ENCODE measurements at regions not wholly inside any gene's neighbourhood (a gene's known extent, or its start where the extent isn't known, plus 50 kb on each side); places are given as distances from the start of the nearest gene placed in this dataset.
"Not testable (repeated sequence)": the region's sequence is repeated elsewhere in the genome, so short reads cannot be mapped to it uniquely, and the experiment has no call there.

DNA sequence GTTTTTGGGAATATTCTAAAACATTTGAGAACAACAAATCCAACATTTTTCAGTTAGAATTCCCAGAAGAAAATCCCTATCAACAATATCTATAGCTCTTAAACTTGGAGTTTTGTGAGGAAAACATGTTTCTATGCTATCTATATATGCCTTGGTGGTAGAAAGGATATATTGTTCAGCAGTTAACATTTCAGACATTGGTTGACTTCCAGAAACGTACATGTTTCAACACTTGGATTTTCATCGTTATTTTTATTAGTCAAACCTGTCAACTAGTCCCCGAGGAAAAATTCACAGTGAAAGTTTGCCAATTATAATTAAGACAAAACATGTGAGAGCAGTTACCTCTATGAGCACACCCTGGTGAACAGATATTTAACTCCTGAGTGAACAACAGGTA lies 541.8 kb upstream of the CHD1 start:
- not testable (repeated sequence) for H3K27ac Mint-ChIP-seq; H3K4me3 Mint-ChIP-seq; H3K4me1 Mint-ChIP-seq (ENCODE audit: unreplicated experiment); H3K9me3 Mint-ChIP-seq; DNase-seq (ENCODE audit: extremely low spot score, unreplicated experiment); H3K36me3 Mint-ChIP-seq; H3K27me3 Mint-ChIP-seq

DNA sequence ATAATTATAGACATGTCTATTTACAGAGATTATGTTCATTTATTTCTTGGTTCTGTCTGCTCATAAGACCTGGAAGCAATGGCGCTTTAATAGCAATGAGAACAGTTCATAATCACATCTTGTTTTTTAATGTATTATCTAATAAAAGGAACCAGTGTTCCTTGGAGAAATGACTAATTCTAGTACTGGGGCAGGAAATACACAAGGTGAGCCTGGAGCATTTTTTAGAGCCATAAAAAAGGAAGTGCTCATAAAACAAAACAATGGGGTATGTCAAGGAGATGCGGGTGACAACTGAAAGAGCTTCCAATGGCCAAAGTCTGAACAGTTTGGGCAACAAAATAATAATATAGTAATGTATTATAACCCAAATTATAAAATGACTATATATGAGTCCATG lies 531.9 kb upstream of the CHD1 start:
- Mint-ChIP-seq H3K36me3 (no peaks in the 10 kb centered on the region), H3K4me1 (ENCODE audit: unreplicated experiment) (no peaks in the 10 kb centered on the region), H3K27ac (no peak overlapping the region), H3K9me3 (no peaks in the 10 kb centered on the region), H3K4me3 (no peak overlapping the region), H3K27me3 (no peaks in the 10 kb centered on the region)
- DNase-seq (ENCODE audit: extremely low spot score, unreplicated experiment) = no peak
- TF ChIP-seq, protein P1, sequence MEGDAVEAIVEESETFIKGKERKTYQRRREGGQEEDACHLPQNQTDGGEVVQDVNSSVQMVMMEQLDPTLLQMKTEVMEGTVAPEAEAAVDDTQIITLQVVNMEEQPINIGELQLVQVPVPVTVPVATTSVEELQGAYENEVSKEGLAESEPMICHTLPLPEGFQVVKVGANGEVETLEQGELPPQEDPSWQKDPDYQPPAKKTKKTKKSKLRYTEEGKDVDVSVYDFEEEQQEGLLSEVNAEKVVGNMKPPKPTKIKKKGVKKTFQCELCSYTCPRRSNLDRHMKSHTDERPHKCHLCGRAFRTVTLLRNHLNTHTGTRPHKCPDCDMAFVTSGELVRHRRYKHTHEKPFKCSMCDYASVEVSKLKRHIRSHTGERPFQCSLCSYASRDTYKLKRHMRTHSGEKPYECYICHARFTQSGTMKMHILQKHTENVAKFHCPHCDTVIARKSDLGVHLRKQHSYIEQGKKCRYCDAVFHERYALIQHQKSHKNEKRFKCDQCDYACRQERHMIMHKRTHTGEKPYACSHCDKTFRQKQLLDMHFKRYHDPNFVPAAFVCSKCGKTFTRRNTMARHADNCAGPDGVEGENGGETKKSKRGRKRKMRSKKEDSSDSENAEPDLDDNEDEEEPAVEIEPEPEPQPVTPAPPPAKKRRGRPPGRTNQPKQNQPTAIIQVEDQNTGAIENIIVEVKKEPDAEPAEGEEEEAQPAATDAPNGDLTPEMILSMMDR (conservative IDR thresholded peaks at IDR 0.05) = no peak

DNA sequence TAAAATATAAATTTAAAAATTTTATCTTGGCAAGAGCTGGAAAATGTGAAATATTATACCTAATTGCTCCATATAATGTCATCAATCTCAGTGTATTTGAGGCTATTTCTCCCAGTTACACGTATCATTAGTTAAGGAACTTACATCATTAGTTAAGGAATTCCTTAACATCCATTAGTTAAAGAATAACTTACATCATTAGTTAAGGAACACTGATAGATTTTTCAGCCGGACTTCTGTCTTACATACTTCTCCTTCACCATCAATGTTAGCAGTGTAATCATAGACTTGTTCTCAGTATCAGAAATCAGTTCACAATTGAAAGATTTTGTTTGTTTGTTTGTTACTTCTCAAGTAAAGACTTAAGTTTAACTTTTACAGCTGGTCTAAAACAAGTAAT lies 524.4 kb upstream of the CHD1 start:
- H3K27me3 Mint-ChIP-seq = no peaks in the 10 kb centered on the region
- no peaks in the 10 kb centered on the region for H3K4me1 Mint-ChIP-seq (ENCODE audit: unreplicated experiment)
- no peaks in the 10 kb centered on the region for H3K36me3 Mint-ChIP-seq
- no peaks in the 10 kb centered on the region for H3K9me3 Mint-ChIP-seq
- TF ChIP-seq, protein P1 (conservative IDR thresholded peaks at IDR 0.05) = no peak
- no peak overlapping the region for H3K27ac Mint-ChIP-seq
- no peak overlapping the region for H3K4me3 Mint-ChIP-seq
- no peak for DNase-seq (ENCODE audit: extremely low spot score, unreplicated experiment)

DNA sequence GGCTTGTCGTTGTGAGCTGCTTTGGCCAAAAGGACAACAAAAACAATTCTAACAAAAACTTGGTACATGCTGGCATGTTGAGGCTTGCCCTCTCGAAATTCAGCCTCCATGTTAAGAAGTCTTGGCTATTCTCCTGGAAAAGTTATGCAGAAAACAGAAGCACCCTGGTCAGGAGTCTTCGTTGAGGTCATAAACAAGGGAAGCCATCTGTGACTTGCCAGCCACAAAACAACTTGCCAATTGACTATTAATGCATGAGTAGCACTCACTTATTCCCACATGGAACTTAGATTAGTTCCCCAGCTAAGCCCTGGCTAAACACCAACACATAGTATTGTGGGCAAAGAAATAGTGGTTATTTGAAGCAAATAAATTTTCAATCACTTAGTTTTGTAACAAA lies 521.0 kb upstream of the CHD1 start:
- TF ChIP-seq, protein P1 (conservative IDR thresholded peaks at IDR 0.05) = no peak
- H3K4me1 Mint-ChIP-seq (ENCODE audit: unreplicated experiment) = no peaks in the 10 kb centered on the region
- H3K27ac Mint-ChIP-seq = no peak overlapping the region
- DNase-seq (ENCODE audit: extremely low spot score, unreplicated experiment) = no peak
- no peaks in the 10 kb centered on the region for H3K36me3 Mint-ChIP-seq
- H3K27me3 Mint-ChIP-seq = no peaks in the 10 kb centered on the region
- no peak overlapping the region for H3K4me3 Mint-ChIP-seq
- no peaks in the 10 kb centered on the region for H3K9me3 Mint-ChIP-seq

DNA sequence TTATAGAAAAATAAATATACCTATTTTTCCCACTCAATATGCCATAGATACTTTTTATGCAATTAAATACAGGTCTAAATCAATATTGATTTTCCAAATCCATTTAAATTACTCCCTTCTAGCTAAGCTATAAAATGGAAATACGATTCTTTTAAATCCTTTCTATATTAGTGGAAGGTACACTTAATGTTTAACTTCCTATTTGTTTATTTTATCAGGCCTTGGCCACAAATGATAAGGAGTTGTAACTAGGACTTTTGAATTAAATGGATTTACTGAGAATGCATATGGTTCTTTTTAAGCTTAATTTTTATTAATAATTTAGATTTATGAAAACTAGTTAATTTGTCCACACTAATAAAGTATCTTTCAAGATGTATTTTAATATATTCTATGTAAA lies 517.0 kb upstream of the CHD1 start:
- H3K27me3 Mint-ChIP-seq = peaks cover 3% of the 10 kb centered on the region
- no peaks in the 10 kb centered on the region for H3K9me3 Mint-ChIP-seq
- H3K27ac Mint-ChIP-seq = no peak overlapping the region
- H3K36me3 Mint-ChIP-seq = no peaks in the 10 kb centered on the region
- H3K4me1 Mint-ChIP-seq (ENCODE audit: unreplicated experiment) = no peaks in the 10 kb centered on the region
- TF ChIP-seq, protein P1 (conservative IDR thresholded peaks at IDR 0.05) = no peak
- no peak overlapping the region for H3K4me3 Mint-ChIP-seq
- DNase-seq (ENCODE audit: extremely low spot score, unreplicated experiment) = no peak

DNA sequence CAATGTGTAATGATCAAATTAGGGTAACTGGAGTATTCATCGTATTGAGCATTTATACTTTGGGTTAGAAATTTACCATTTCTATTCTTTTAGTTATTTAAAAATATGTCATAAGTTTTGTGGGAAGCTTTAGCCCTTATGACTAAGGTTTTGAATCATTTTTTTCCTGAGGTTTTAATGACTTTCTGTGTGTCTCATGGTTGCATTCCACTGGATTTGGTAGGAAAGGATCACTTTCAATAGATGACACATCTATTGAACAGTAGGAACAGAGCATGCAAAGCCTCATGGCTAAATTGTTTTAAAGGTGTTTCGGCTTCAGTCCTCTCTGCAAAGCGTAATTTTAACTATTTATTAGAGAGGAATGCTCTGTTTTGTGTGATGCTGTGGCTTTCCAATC lies 512.4 kb upstream of the CHD1 start:
- no peak overlapping the region for H3K27ac Mint-ChIP-seq
- H3K4me3 Mint-ChIP-seq = no peak overlapping the region

More for the DNA sequence above, 512.4 kb upstream of the CHD1 start:
- Mint-ChIP-seq H3K9me3 (no peaks in the 10 kb centered on the region), H3K27me3 (peaks cover 3% of the 10 kb centered on the region), H3K4me1 (ENCODE audit: unreplicated experiment) (peaks cover 5% of the 10 kb centered on the region), H3K36me3 (no peaks in the 10 kb centered on the region)
- no peak for DNase-seq (ENCODE audit: extremely low spot score, unreplicated experiment)
- TF ChIP-seq, protein P1 (conservative IDR thresholded peaks at IDR 0.05) = no peak
